B cell (primary cell): ENCODE measurements at regions not wholly inside any gene's neighbourhood (a gene's known extent, or its start where the extent isn't known, plus 50 kb on each side); places are given as distances from the start of the nearest gene placed in this dataset.

Experiments used
- ATAC-seq: fragments of 200-7000 bp; cut with Tn5 transposase; one replicate; pipeline ENCODE4 v1.10.0; 2021; ENCODE audit warnings: low read depth, mild to moderate bottlenecking, moderate number of reproducible peaks, moderate library complexity
- CTCF ChIA-PET: fragments of 350-600 bp; sonication (Branson Sonifier 250); formaldehyde crosslinking; loops from one replicate; lab custom pipeline; 2021; ENCODE audit warnings: antibody characterized with exemption, inconsistent platforms; lab: Charles Lee
- POLR2A ChIA-PET: fragments of 350-600 bp; sonication (Branson Sonifier 250); formaldehyde crosslinking; loops from one replicate; lab custom pipeline; 2021; ENCODE audit warnings: antibody characterized with exemption; lab: Charles Lee
- DNase-seq: peaks from one replicate; pipeline ENCODE4 v3.0.0; 2013
- H2AFZ ChIP-seq: 2 replicates; pipeline ENCODE4 v1.6.1; 2012; ENCODE audit warnings: mild to moderate bottlenecking, low read depth, low read length; ENCODE audit not compliant: insufficient read depth, poor library complexity, severe bottlenecking
- H3K27ac ChIP-seq, 2 donors: 1 replicate in 1 of 2; 2 replicates in 1 of 2; pipeline ENCODE4 v1.5.1; 2012 to 2013; ENCODE audit warnings: low read length in 2 of 2, mild to moderate bottlenecking in 2 of 2, moderate library complexity in 1 of 2
- H3K27me3 ChIP-seq, 4 experiments: fragments of 200-600 bp in 1 of 4; sonication (generic) in 1 of 4; replicated peaks in 1 of 4; 1 replicate in 2 of 4; 2 replicates in 2 of 4; pipeline versions ENCODE4 v1.6.1 to v1.7.0; 2013 to 2016; ENCODE audit warnings: low read length in 3 of 4, mild to moderate bottlenecking in 2 of 4, mixed read lengths in 1 of 4, moderate library complexity in 1 of 4; ENCODE audit not compliant: insufficient read depth in 4 of 4, control insufficient read depth in 3 of 4; ENCODE audit errors: control extremely low read depth in 1 of 4
- H3K36me3 ChIP-seq, 2 experiments: replicated peaks in 1 of 2; 1 replicate in 1 of 2; 2 replicates in 1 of 2; pipeline versions ENCODE4 v1.6.1 to v1.7.1; 2013; ENCODE audit warnings: low read length in 1 of 2; ENCODE audit not compliant: insufficient read depth in 2 of 2, control insufficient read depth in 1 of 2; ENCODE audit errors: control extremely low read depth in 1 of 2, extremely low read depth in 1 of 2
- H3K4me1 ChIP-seq, 2 donors: fragments of 200-600 bp in 1 of 2; sonication (generic) in 1 of 2; 1 replicate in 1 of 2; 2 replicates in 1 of 2; pipeline versions ENCODE4 v1.5.1 to v1.6.1; 2013 to 2017; ENCODE audit warnings: low read length in 2 of 2; ENCODE audit not compliant: control insufficient read depth in 2 of 2, insufficient read depth in 2 of 2
- H3K4me2 ChIP-seq: replicated peaks from 2 replicates; pipeline ENCODE3; 2012; ENCODE audit warnings: mild to moderate bottlenecking, low read depth, low read length; ENCODE audit not compliant: poor library complexity, severe bottlenecking
- H3K4me3 ChIP-seq, 5 experiments: fragments of 200-600 bp in 1 of 5; sonication (generic) in 1 of 5; 1 replicate in 3 of 5; 2 replicates in 2 of 5; pipeline versions ENCODE4 v1.5.1 to v1.7.0; 2011 to 2016; ENCODE audit warnings: low read length in 4 of 5, mild to moderate bottlenecking in 4 of 5, low read depth in 2 of 5, control low read depth in 1 of 5, moderate library complexity in 1 of 5; ENCODE audit not compliant: insufficient read depth in 1 of 5; ENCODE audit errors: control extremely low read depth in 1 of 5, extremely low read depth in 1 of 5
- H3K79me2 ChIP-seq: fragments of 200-600 bp; sonication (generic); one replicate; pipeline ENCODE4 v1.6.0; 2016; ENCODE audit warnings: low read length; ENCODE audit not compliant: control insufficient read depth, insufficient read depth
- H3K9ac ChIP-seq: fragments of 200-600 bp; sonication (generic); 2 replicates; pipeline ENCODE4 v1.6.1; 2017; ENCODE audit warnings: mild to moderate bottlenecking, low read length, moderate library complexity
- H3K9me3 ChIP-seq, 3 donors: one replicate each; pipeline versions ENCODE4 v1.6.1 to v1.7.1; 2013; ENCODE audit warnings: low read length in 2 of 3; ENCODE audit not compliant: control insufficient read depth in 2 of 3, insufficient read depth in 1 of 3; ENCODE audit errors: control extremely low read depth in 1 of 3
- H4K20me1 ChIP-seq: 2 replicates; pipeline ENCODE4 v1.6.0; 2012; ENCODE audit warnings: mild to moderate bottlenecking, low read length; ENCODE audit not compliant: insufficient read depth, control insufficient read depth, poor library complexity, severe bottlenecking
- H3K27ac Mint-ChIP-seq: one replicate; pipeline ENCODE4 v1.8.0; 2021; ENCODE audit warnings: mixed read lengths
- H3K27me3 Mint-ChIP-seq: one replicate; pipeline ENCODE4 v1.8.0; 2021; ENCODE audit warnings: mixed read lengths
- H3K4me1 Mint-ChIP-seq: one replicate; pipeline ENCODE4 v1.8.0; 2021; ENCODE audit warnings: mixed read lengths
- H3K4me3 Mint-ChIP-seq: one replicate; pipeline ENCODE4 v1.8.0; 2021; ENCODE audit warnings: mixed read lengths
- H3K9me3 Mint-ChIP-seq: one replicate; pipeline ENCODE4 v1.8.0; 2022; ENCODE audit warnings: mixed read lengths; ENCODE audit not compliant: insufficient read depth
- CTCF ChIP-seq: fragments of 200-600 bp; IDR thresholded peaks from one replicate; pipeline ENCODE4 v1.8.0; 2022; ENCODE audit warnings: antibody characterized with exemption, mild to moderate bottlenecking
- EZH2 ChIP-seq: IDR thresholded peaks from 2 replicates; pipeline ENCODE4 v1.6.1; 2012; ENCODE audit warnings: borderline replicate concordance, low read depth, mild to moderate bottlenecking, moderate library complexity, low read length; ENCODE audit not compliant: insufficient read depth, poor library complexity, severe bottlenecking
- WGBS: methylation state at CpG from one replicate; pipeline ENCODE4 v1.1.5; 2013; ENCODE audit warnings: missing lambda C conversion rate; ENCODE audit not compliant: insufficient coverage; 5-methylcytosine and 5-hydroxymethylcytosine counted together
- intact Hi-C: fragments of 100-400 bp; cut with micrococcal nuclease; formaldehyde crosslinking; loops from one replicate; pipeline ENCODE4 v1.10.0; 2022

DNA sequence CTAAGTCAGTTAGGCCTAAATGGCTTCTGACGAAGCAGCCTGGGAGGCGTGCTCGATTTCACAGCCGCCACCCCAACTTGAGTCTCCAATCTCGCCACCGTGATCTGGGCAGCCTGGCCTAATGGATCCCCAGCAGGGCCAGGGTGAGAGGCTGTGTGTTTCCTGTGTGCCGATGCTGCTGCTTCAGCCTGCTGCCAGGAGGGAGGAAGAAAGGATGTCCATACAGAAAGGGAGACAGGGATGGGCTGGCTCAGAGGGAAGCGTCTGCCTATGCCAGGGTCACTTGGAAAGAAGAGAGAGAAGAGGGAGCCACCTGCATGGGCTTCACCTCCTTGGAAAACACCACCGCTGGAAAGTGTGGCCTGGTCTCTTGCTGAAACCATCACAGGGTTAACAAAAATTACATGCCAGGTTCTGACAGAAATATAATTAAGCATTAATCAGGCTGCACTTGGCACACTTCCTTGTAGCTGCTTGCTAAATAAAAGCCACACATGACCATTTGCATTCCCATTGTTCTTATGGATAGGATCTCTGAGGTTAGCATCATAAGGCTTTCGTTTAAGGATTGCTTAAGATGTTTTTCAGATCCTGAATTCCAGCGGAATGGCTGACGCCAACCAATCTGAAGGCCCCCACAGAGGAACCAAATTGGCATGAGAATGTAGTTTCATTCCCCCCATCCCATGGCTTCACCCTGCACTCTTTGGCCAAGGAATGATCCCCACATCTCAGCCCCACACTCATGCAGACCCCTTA, 108.8 kb upstream of the SLC1A4 start:
- Histone ChIP-seq H3K4me3 (no peak overlapping the region), H3K9me3 (no peaks in the 10 kb centered on the region), H4K20me1 (no peaks in the 10 kb centered on the region), H3K27ac (no peak overlapping the region), H3K4me1 (no peaks in the 10 kb centered on the region), H3K4me2 (no peak overlapping the region), H2AFZ (no peak overlapping the region), H3K79me2 (no peaks in the 10 kb centered on the region), H3K36me3 (no peaks in the 10 kb centered on the region), H3K27me3 (no peaks in the 10 kb centered on the region), H3K9ac (no peak overlapping the region)
- CTCF ChIA-PET = no interaction called here
- H3K27ac Mint-ChIP-seq = no peak overlapping the region
- ATAC-seq (no peak), DNase-seq (no peak)
- no peak for TF ChIP-seq CTCF
- TF ChIP-seq EZH2 = no peak
- POLR2A ChIA-PET = no interaction called here
- no peaks in the 10 kb centered on the region for H3K27me3 Mint-ChIP-seq
- 95% methylated on average over 10 of the region's 12 CpGs for WGBS
- peaks cover 8% of the 10 kb centered on the region for H3K4me1 Mint-ChIP-seq
- no peak overlapping the region for H3K4me3 Mint-ChIP-seq
- intact Hi-C loops = no loop called here
- no peaks in the 10 kb centered on the region for H3K9me3 Mint-ChIP-seq

DNA sequence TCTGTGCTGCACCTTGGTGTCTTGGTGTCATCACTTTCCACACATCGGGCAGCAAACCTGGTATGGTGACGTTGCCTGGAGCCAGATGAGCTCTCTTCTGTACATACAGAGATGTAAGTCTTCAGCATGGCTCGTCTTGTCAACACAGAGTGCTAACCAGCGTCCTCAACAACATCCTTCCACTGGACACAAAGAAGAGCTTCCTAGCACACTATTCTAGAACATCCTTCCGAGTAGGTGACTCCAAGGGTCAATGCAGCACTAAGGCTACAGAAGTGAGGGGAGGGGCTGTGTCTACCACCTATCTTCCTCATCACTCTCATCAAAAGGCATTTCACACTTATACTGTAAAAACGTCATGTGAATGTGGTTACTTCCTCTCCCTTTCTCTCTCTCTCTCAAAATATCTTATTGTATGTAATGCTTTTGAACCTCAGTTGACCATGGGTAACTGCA, 108.1 kb upstream of the SLC1A4 start:
- ChIA-PET POLR2A (no interaction called here), CTCF (interaction anchor here (1.3 kb wide), 1 partner anchor 9 kb away, joined by 6 read pairs; no protein-coding TSS in a partner anchor)
- Histone ChIP-seq H3K27ac (no peak overlapping the region), H3K36me3 (no peaks in the 10 kb centered on the region), H4K20me1 (no peaks in the 10 kb centered on the region), H3K4me1 (no peaks in the 10 kb centered on the region), H3K9me3 (no peaks in the 10 kb centered on the region), H3K4me3 (no peak overlapping the region), H2AFZ (no peak overlapping the region), H3K27me3 (no peaks in the 10 kb centered on the region), H3K4me2 (no peak overlapping the region), H3K9ac (no peak overlapping the region), H3K79me2 (no peaks in the 10 kb centered on the region)
- intact Hi-C loops = no loop called here
- no peak for TF ChIP-seq CTCF
- no peak for ATAC-seq
- Mint-ChIP-seq H3K9me3 (no peaks in the 10 kb centered on the region), H3K27me3 (no peaks in the 10 kb centered on the region), H3K4me3 (no peak overlapping the region), H3K4me1 (peaks cover 8% of the 10 kb centered on the region), H3K27ac (no peak overlapping the region)
- DNase-seq = no peak
- WGBS = 83% methylated on average over 2 of the region's 6 CpGs
